ENCODE measurements at regions not wholly inside any gene's neighbourhood (a gene's known extent, or its start where the extent isn't known, plus 50 kb on each side); places are given as distances from the start of the nearest gene placed in this dataset.

DNA sequence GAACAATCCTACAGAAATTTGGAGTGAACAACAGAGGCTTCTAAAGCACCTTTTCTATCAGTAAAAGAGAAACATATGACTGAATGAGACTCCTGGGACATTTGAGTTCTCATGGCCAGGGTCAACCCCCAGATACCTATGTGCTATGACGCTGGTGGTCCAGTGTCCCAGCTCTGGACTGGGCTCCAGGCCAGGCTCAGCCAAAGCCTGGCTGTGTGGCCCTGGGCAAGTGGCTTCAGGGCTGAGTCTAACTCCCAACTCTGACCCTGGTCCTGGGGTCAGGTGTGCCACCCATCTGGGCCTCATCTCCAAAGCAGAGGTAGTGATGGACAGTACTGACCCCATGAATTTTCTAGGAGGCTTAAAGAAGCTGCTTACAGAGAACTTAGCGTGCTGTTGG lies 147.8 kb downstream of the FBLN2 start:
- Histone ChIP-seq H3K9me3 (ENCODE audit: control insufficient read depth in 1 of 2, insufficient read depth in 1 of 2, low read length in 2 of 2) (peaks cover 0 to 6% of the 10 kb centered on the region in 2 experiments), H3K27ac (ENCODE audit: low read depth in 1 of 2, low read length in 2 of 2) (no peak overlapping the region), H3K36me3 (ENCODE audit: insufficient read depth, low read length) (no peaks in the 10 kb centered on the region), H3K4me1 (ENCODE audit: insufficient read depth, low read length) (no peaks in the 10 kb centered on the region), H3K27me3 (ENCODE audit: control insufficient read depth in 1 of 2, insufficient read depth in 2 of 2, low read length in 2 of 2) (no peaks in the 10 kb centered on the region), H3K4me3 (ENCODE audit: low read length) (no peak overlapping the region)
- Mint-ChIP-seq H3K27ac (no peak overlapping the region), H3K27me3 (peaks cover 12% of the 10 kb centered on the region), H3K36me3 (ENCODE audit: low read depth) (no peaks in the 10 kb centered on the region), H3K4me1 (ENCODE audit: low read depth) (no peaks in the 10 kb centered on the region), H3K4me3 (no peak overlapping the region), H3K9me3 (no peaks in the 10 kb centered on the region)
- TF ChIP-seq, protein P1, sequence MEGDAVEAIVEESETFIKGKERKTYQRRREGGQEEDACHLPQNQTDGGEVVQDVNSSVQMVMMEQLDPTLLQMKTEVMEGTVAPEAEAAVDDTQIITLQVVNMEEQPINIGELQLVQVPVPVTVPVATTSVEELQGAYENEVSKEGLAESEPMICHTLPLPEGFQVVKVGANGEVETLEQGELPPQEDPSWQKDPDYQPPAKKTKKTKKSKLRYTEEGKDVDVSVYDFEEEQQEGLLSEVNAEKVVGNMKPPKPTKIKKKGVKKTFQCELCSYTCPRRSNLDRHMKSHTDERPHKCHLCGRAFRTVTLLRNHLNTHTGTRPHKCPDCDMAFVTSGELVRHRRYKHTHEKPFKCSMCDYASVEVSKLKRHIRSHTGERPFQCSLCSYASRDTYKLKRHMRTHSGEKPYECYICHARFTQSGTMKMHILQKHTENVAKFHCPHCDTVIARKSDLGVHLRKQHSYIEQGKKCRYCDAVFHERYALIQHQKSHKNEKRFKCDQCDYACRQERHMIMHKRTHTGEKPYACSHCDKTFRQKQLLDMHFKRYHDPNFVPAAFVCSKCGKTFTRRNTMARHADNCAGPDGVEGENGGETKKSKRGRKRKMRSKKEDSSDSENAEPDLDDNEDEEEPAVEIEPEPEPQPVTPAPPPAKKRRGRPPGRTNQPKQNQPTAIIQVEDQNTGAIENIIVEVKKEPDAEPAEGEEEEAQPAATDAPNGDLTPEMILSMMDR (IDR thresholded peaks at IDR 0.05), result no peak
- ChIA-PET POLR2A (no interaction called here), CTCF (no interaction called here)
- ATAC-seq (ENCODE audit: poor library complexity), result no peak
- DNase-seq, result no peak
- intact Hi-C loops (cut with DNase I, micrococcal nuclease), result no loop called here

DNA sequence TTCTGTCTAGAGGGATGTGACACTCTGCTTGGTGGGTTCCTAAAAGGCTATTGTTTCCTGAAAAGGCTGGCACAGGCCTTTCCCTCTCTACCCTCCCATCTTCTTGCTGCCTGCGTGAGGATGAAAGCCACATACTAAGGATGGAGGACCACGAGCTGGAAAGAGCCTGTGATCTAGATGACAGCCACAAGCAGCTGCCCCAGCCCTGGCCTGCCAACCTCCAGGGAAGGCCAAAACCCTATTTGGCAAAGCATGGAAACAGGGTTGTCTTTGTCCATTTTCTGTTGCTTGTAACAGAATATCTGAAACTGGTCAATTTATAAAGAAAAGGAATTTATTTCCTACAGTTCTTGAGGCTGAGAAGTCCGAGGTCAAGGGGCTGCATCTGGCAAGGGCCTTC lies 144.5 kb downstream of the FBLN2 start:
- no peaks in the 10 kb centered on the region for H3K36me3 ChIP-seq (ENCODE audit: insufficient read depth, low read length)
- ATAC-seq (ENCODE audit: poor library complexity), result no peak
- no peak overlapping the region for H3K4me3 ChIP-seq (ENCODE audit: low read length)
- peaks cover 8% of the 10 kb centered on the region for H3K27me3 Mint-ChIP-seq
- H3K4me1 ChIP-seq (ENCODE audit: insufficient read depth, low read length), result no peaks in the 10 kb centered on the region
- no peak for DNase-seq
- no peaks in the 10 kb centered on the region for H3K36me3 Mint-ChIP-seq (ENCODE audit: low read depth)
- H3K27me3 ChIP-seq (ENCODE audit: control insufficient read depth in 1 of 2, insufficient read depth in 2 of 2, low read length in 2 of 2), result no peaks in the 10 kb centered on the region
- no peaks in the 10 kb centered on the region for H3K4me1 Mint-ChIP-seq (ENCODE audit: low read depth)
- ChIA-PET POLR2A (no interaction called here), CTCF (no interaction called here)
- H3K9me3 ChIP-seq (ENCODE audit: control insufficient read depth in 1 of 2, insufficient read depth in 1 of 2, low read length in 2 of 2), result peaks cover 0 to 6% of the 10 kb centered on the region in 2 experiments
- H3K27ac Mint-ChIP-seq, result no peak overlapping the region
- H3K4me3 Mint-ChIP-seq, result no peak overlapping the region
- TF ChIP-seq, protein P1 (IDR thresholded peaks at IDR 0.05), result no peak
- H3K9me3 Mint-ChIP-seq, result no peaks in the 10 kb centered on the region
- intact Hi-C loops (cut with DNase I, micrococcal nuclease), result no loop called here
- H3K27ac ChIP-seq (ENCODE audit: low read depth in 1 of 2, low read length in 2 of 2), result no peak overlapping the region

DNA sequence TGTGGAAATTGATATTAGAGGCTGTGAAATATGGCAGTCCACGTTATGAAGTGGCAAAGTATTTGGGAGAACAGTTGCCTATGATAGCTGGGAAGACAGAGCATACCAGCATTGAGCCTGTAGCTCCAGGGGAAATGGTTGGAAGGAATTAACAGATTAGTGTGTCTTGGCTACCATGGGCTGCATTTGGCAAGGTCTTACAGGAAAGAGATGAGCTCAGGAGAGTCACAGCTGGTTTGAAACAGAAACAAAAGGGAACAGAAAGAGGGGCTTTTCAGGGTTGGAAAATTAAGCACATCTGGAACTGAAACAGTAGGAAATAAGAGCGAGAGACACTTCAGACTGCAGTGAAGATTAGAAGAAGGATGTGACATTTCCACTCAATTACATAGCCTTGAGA lies 141.7 kb downstream of the FBLN2 start:
- ATAC-seq (ENCODE audit: poor library complexity) (no peak), DNase-seq (no peak)
- intact Hi-C loops (cut with DNase I, micrococcal nuclease), result no loop called here
- no peak overlapping the region for H3K4me3 ChIP-seq (ENCODE audit: low read length)
- Mint-ChIP-seq H3K27ac (no peak overlapping the region), H3K36me3 (ENCODE audit: low read depth) (no peaks in the 10 kb centered on the region), H3K4me3 (no peak overlapping the region), H3K27me3 (no peaks in the 10 kb centered on the region), H3K9me3 (no peaks in the 10 kb centered on the region), H3K4me1 (ENCODE audit: low read depth) (no peaks in the 10 kb centered on the region)
- CTCF ChIA-PET, result no interaction called here
- H3K4me1 ChIP-seq (ENCODE audit: insufficient read depth, low read length), result no peaks in the 10 kb centered on the region
- no peak overlapping the region for H3K27ac ChIP-seq (ENCODE audit: low read depth in 1 of 2, low read length in 2 of 2)
- no peaks in the 10 kb centered on the region for H3K27me3 ChIP-seq (ENCODE audit: control insufficient read depth in 1 of 2, insufficient read depth in 2 of 2, low read length in 2 of 2)
- H3K9me3 ChIP-seq (ENCODE audit: control insufficient read depth in 1 of 2, insufficient read depth in 1 of 2, low read length in 2 of 2), result peaks cover 0 to 6% of the 10 kb centered on the region in 2 experiments
- TF ChIP-seq, protein P1 (IDR thresholded peaks at IDR 0.05), result no peak
- H3K36me3 ChIP-seq (ENCODE audit: insufficient read depth, low read length), result no peaks in the 10 kb centered on the region
- POLR2A ChIA-PET, result no interaction called here
